ENCODE measurements at regions not wholly inside any gene's neighbourhood (a gene's known extent, or its start where the extent isn't known, plus 50 kb on each side); places are given as distances from the start of the nearest gene placed in this dataset.

DNA sequence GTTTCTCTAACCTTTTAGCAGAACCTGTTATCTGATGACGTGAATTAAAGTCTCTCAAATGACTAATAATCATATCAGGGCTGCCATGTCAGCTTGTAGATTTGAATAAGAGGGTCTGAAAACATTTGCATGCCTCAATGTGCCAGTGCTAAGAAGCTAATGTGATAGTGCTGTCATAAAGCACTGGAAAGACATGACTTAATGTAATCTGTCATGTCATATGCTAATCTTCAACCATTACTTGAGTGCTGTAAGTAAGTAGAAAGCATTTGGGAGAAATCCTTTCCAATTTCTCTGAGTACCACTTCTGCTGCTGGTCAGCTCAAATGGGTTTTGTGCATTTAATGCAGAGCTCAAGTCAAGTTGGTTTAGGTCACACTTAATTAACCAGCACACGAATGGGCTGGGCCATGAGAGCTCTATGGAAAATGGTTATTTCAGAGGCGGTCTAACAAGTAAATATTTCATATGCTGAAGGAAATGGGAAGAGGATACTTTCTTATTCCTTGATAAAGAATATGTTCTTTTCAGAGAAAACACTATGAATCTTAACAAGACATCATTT, 609.2 kb downstream of the LMO4 start:
- H3K4me3 ChIP-seq (replicated peaks in 1 of 3; ENCODE audit: low read depth in 2 of 3, low read length in 3 of 3): no peak overlapping the region
- no peak for DNase-seq
- peaks cover 0 to 4% (median 2%) of the 10 kb centered on the region in 7 donors for H3K9me3 Mint-ChIP-seq
- intact Hi-C loops (cut with micrococcal nuclease): no loop called here
- H2AFZ ChIP-seq (ENCODE audit: insufficient read depth, low read depth, low read length, poor library complexity, severe bottlenecking): no peak overlapping the region
- H3K4me1 Mint-ChIP-seq: no peaks in the 10 kb centered on the region
- H3K27me3 ChIP-seq (ENCODE audit: control insufficient read depth in 2 of 2, insufficient read depth in 2 of 2, low read length in 2 of 2): no peaks in the 10 kb centered on the region
- no CpG with 5 or more reads among the region's 3 CpGs for WGBS (ENCODE audit: insufficient coverage)
- H3K4me1 ChIP-seq (ENCODE audit: control insufficient read depth in 1 of 2, insufficient read depth in 2 of 2, low read length in 2 of 2): no peaks in the 10 kb centered on the region
- H3K36me3 ChIP-seq (replicated peaks in 1 of 2; ENCODE audit: control insufficient read depth in 1 of 2, insufficient read depth in 2 of 2, low read length in 2 of 2): no peaks in the 10 kb centered on the region
- no peaks in the 10 kb centered on the region for H3K9me3 ChIP-seq (replicated peaks in 1 of 2; ENCODE audit: control insufficient read depth in 1 of 2, insufficient read depth in 1 of 2, low read length in 2 of 2)
- H3K36me3 Mint-ChIP-seq: no peaks in the 10 kb centered on the region
- no peaks in the 10 kb centered on the region for H3K79me2 ChIP-seq (ENCODE audit: insufficient read depth, low read length)
- H3K4me2 ChIP-seq (replicated peaks; ENCODE audit: extremely low read depth, low read length, poor library complexity, severe bottlenecking): no peak overlapping the region
- no peak overlapping the region for H3K27ac ChIP-seq (ENCODE audit: low read depth in 1 of 2, low read length in 2 of 2)
- no peak overlapping the region for H3K9ac ChIP-seq (ENCODE audit: insufficient read depth, low read length, poor library complexity, severe bottlenecking)
- no peak overlapping the region for H3K27ac Mint-ChIP-seq
- H3K27me3 Mint-ChIP-seq (ENCODE audit: low read depth in 3 of 3): peaks cover 0 to 2% (median 1%) of the 10 kb centered on the region in 3 donors
- H4K20me1 ChIP-seq (ENCODE audit: insufficient read depth, low read length): no peaks in the 10 kb centered on the region
- TF ChIP-seq, protein P1, sequence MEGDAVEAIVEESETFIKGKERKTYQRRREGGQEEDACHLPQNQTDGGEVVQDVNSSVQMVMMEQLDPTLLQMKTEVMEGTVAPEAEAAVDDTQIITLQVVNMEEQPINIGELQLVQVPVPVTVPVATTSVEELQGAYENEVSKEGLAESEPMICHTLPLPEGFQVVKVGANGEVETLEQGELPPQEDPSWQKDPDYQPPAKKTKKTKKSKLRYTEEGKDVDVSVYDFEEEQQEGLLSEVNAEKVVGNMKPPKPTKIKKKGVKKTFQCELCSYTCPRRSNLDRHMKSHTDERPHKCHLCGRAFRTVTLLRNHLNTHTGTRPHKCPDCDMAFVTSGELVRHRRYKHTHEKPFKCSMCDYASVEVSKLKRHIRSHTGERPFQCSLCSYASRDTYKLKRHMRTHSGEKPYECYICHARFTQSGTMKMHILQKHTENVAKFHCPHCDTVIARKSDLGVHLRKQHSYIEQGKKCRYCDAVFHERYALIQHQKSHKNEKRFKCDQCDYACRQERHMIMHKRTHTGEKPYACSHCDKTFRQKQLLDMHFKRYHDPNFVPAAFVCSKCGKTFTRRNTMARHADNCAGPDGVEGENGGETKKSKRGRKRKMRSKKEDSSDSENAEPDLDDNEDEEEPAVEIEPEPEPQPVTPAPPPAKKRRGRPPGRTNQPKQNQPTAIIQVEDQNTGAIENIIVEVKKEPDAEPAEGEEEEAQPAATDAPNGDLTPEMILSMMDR (IDR thresholded peaks at IDR 0.05): no peak
- no peak overlapping the region for H3K4me3 Mint-ChIP-seq

DNA sequence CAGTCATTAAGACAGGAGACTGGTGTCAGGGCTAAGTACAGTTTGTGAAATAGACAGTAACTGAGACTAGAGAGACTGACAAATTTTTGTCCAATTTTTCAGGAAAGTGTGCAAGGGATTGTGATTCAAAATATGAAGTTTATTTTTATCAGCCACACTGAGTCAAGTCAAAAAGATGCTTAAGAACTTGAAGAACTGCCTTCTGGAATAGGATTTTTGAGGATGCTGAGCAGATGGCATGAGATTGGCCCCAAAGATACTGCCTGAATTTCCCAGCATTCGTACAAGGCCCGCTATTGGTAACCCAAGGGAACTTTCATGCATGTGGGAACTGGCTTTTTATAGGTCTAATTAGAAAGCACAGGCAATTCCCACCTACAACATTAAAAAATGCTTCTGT, 610.0 kb downstream of the LMO4 start:
- no peak overlapping the region for H3K4me3 ChIP-seq (replicated peaks in 1 of 3; ENCODE audit: low read depth in 2 of 3, low read length in 3 of 3)
- no peaks in the 10 kb centered on the region for H3K4me1 ChIP-seq (ENCODE audit: control insufficient read depth in 1 of 2, insufficient read depth in 2 of 2, low read length in 2 of 2)
- Mint-ChIP-seq H3K9me3 (peaks cover 0 to 4% (median 0%) of the 10 kb centered on the region in 7 donors), H3K27me3 (ENCODE audit: low read depth in 3 of 3) (peaks cover 0 to 2% (median 1%) of the 10 kb centered on the region in 3 donors), H3K36me3 (no peaks in the 10 kb centered on the region), H3K4me1 (no peaks in the 10 kb centered on the region), H3K27ac (no peak overlapping the region), H3K4me3 (no peak overlapping the region)
- intact Hi-C loops (cut with micrococcal nuclease): no loop called here
- no peaks in the 10 kb centered on the region for H3K79me2 ChIP-seq (ENCODE audit: insufficient read depth, low read length)
- no peaks in the 10 kb centered on the region for H3K9me3 ChIP-seq (replicated peaks in 1 of 2; ENCODE audit: control insufficient read depth in 1 of 2, insufficient read depth in 1 of 2, low read length in 2 of 2)
- H3K4me2 ChIP-seq (replicated peaks; ENCODE audit: extremely low read depth, low read length, poor library complexity, severe bottlenecking): no peak overlapping the region
- H2AFZ ChIP-seq (ENCODE audit: insufficient read depth, low read depth, low read length, poor library complexity, severe bottlenecking): no peak overlapping the region
- no peaks in the 10 kb centered on the region for H3K27me3 ChIP-seq (ENCODE audit: control insufficient read depth in 2 of 2, insufficient read depth in 2 of 2, low read length in 2 of 2)
- no peak overlapping the region for H3K27ac ChIP-seq (ENCODE audit: low read depth in 1 of 2, low read length in 2 of 2)
- H3K9ac ChIP-seq (ENCODE audit: insufficient read depth, low read length, poor library complexity, severe bottlenecking): no peak overlapping the region
- H3K36me3 ChIP-seq (replicated peaks in 1 of 2; ENCODE audit: control insufficient read depth in 1 of 2, insufficient read depth in 2 of 2, low read length in 2 of 2): no peaks in the 10 kb centered on the region
- H4K20me1 ChIP-seq (ENCODE audit: insufficient read depth, low read length): no peaks in the 10 kb centered on the region
- TF ChIP-seq, protein P1 (IDR thresholded peaks at IDR 0.05): no peak
- no peak for DNase-seq
- WGBS (ENCODE audit: insufficient coverage): no CpG with 5 or more reads among the region's 2 CpGs

Data from CD14-positive monocyte (primary cell).